ENCODE measurements at regions not wholly inside any gene's neighbourhood (a gene's known extent, or its start where the extent isn't known, plus 50 kb on each side); places are given as distances from the start of the nearest gene placed in this dataset.

DNA sequence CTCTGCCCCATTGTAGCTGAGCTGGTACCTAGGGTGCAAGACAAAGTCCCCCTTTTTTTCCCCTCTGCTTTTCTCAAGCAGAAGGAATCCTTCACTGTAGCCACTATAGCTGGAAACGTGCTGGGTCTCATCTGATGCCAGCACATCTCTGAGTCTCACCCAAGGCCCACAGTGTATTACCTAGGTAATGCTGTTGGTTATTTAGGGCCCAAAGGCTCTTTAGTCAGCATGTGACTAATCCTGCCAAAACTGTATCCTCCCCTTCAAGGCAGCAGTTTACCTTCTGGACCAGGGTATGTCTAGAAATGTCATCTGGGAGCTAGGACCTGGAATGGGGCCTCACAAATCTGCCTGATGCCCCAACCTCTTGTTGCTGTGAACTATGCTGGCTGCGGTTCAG lies 423.4 kb downstream of the NUF2 start:
- no peak for DNase-seq (ENCODE audit: low read depth)

DNA sequence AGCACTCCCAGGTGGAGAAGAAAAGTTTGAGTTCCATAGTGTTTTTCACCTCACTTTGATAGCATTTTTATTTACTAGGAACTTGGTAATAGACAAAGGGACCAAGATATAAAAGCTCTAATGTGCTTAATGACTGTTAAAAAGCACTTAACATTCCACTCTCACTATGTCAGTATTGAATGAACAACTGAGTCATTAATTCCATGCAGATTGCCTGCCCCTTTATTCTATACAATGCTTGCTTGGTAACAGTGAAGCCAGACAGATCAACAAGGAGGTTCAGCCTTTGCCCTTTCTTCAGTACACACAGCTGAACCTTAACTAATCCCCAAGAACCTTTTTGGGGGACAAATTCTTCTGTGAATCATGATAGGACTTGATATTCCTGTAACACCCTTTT lies 425.5 kb downstream of the NUF2 start:
- DNase-seq (ENCODE audit: low read depth), result no peak

GRCh38 chr1:163747855-163748254 lies 426.1 kb downstream of the NUF2 start:
- DNase-seq (ENCODE audit: low read depth), result no peak

GRCh38 chr1:163758977-163759670 lies 437.4 kb downstream of the NUF2 start:
- no peak for DNase-seq (ENCODE audit: low read depth)

- no peak for DNase-seq (ENCODE audit: low read depth)
Measured at GRCh38 chr1:163761898-163762297, 440.1 kb downstream of the NUF2 start.

DNA sequence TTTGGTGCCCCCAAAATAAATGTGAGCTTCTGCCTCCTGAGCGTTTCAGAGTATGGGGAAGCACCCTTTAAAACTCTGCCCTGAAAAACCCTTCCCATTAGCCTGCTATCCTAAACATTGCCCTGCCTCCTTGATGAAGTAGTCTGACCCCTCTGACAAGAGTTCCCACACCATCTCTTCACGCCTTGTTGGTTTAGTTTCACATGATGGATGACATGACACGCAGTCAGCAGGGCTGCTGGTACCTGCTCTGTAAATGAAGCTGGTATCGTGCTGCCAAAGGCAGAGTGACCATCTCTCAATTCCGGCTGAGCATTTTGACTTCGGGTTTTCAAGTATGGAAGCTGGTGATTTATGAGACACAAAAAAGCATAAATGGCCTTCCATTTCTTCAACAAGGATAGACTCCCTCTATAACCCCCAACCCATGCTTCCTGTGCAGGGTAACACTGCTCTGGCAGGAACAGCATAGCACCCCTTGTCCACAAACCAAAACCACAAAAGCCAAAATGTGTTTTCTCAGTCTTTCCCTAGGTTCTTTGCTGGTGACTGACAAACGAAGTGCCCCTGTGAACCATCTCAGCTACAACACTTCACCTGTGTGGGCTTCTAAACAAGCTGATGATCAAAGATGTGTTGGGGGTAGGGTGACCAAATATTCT lies 444.6 kb downstream of the NUF2 start:
- DNase-seq (ENCODE audit: low read depth), result no peak

DNA sequence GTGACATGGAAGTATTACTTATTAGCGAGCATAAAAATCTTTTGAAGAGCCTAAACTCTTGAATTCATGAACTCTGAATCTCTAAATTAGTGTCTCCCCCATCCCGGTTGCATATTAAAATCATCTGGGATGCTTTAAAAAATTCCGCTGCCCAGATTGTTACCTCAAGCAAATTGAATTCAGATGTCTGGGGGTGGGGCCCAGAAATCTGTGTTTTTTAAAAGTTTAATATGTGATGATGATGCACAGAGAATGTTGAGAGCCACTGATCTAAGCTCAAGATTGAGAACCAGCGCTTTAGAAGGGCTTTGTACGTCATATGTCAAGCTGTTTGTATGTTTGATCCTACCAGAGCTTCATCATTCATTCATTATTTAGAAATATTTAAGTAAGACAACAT lies 446.8 kb downstream of the NUF2 start:
- no peak for DNase-seq (ENCODE audit: low read depth)

GRCh38 chr1:163770265-163770664 lies 448.5 kb downstream of the NUF2 start:
- DNase-seq (ENCODE audit: low read depth), result no peak

DNA sequence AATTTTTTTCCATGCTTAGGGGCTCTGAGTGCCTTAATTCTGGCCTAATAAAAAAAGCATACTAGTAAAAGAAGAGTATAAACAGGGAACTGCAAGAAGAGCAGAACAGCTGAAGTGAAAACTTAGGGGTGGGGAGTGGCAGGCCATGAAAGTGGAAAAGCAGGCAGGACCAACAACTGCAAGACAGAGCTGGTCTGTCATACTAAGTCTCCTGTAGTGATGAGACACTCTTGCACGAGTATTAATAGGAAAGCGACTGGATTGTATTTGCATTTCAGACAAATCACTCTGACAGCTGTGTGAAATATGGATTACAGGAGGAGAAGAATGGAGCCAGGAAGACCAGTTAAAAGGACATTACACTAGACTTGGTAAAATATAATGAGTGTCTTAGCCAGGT lies 449.9 kb downstream of the NUF2 start:
- no peak for DNase-seq (ENCODE audit: low read depth)

DNA sequence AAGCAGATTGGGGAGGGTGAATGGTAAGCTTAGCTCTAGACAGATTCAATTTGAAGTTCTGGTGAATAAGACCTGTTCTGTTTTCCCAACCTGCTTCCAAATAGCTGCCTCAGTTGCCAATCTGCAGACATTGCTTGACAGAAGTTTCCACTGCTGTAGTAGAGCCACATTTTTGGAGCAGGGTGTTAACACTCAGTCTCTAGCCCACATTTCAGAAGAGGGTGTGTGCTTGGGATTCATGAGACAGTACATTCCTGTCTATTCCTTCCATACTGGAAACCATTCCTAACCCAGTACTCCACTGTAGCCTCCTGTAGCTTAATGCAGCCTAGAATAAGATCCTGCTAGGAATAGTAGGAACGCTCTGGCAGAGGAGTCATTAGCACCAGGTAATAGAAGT lies 450.5 kb downstream of the NUF2 start:
- DNase-seq (ENCODE audit: low read depth), result no peak

- DNase-seq (ENCODE audit: low read depth), result no peak
Measured at GRCh38 chr1:163773396-163773795, 451.6 kb downstream of the NUF2 start.

- no peak for DNase-seq (ENCODE audit: low read depth)
Measured at GRCh38 chr1:163774401-163774945, 452.7 kb downstream of the NUF2 start.

- DNase-seq (ENCODE audit: low read depth), result no peak
Measured at GRCh38 chr1:163774978-163775620, 453.3 kb downstream of the NUF2 start.

DNA sequence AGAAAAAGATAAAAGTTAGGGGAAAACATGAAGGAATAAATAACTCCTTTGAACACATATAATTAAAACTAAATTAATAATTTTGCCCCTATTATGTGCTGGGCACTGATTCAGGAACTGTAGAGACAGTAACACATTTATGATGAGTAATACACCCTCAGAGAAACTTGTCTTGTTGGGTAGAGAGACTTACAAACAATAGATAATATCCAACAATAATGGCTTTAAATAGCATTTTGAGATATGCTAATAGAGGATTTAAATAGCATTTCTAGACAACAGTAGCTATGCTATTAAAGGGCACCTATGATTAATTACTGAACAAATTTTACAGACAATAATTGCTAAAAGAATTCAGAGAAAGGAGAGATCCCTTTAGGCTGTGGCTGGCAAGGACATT lies 455.5 kb downstream of the NUF2 start:
- no peak for DNase-seq (ENCODE audit: low read depth)

DNA sequence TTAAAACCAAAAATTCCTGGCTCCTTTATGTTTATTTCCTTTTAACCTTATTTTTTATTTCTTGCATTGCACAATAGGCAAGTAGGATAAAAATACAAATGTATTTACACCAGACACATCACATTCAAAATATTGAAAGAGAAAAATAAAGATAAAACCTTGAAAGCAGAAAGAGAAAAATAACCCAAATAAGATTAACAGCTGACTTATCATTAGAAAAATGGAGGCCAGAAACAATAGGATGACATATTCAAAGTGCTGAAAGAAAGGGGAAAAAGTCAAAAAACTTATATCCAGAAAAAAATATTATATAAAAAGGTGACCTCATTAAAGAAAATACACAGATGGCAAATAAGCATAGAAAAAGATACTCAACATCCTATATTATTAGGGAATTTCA lies 459.4 kb downstream of the NUF2 start:
- DNase-seq (ENCODE audit: low read depth), result no peak

GRCh38 chr1:163785868-163786405 lies 464.2 kb downstream of the NUF2 start:
- no peak for DNase-seq (ENCODE audit: low read depth)

- no peak for DNase-seq (ENCODE audit: low read depth)
Measured at GRCh38 chr1:163789911-163790310, 468.2 kb downstream of the NUF2 start.

DNA sequence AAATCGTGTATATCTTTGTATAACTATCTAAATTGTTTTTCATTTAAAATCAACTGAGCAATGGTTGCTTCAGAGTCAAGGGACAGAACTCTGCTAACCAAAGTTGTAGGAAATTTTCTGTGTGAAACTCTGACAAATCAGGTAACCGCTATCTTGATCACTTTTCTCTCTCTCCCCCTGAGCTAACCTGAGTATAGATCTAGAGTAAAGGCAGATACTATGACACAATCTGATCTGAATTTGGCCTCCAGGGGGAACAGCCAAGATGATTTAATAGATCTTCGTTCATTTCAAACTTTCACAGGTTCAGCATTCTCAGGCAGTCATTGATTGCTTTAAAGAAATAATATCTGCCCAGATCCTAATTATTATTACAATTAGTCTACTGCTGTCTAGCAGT lies 472.8 kb downstream of the NUF2 start:
- DNase-seq (ENCODE audit: low read depth), result no peak

DNA sequence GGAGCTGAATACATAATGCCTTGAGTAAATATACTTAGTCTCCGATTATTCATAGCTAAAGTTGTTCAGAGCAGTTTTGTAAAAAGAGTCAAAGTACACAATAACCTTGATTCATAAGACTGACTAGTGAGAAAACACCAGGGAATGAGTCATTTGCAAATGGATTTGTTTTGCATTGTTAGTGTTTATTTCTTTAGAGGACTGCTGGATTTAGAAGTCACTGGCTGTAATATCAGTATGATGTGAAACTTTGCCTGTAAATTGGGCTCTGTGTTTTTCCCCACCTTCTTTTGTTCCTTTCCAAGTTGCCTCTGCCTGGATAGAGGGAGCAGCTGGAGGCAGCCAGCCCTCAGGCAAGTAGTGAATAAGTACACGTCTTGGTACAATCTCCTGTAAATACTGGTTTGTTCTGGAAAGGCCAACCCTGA lies 474.7 kb downstream of the NUF2 start:
- DNase-seq (ENCODE audit: low read depth), result peak; percentile 1

- DNase-seq (ENCODE audit: low read depth), result no peak
Measured at GRCh38 chr1:163797816-163798215, 476.1 kb downstream of the NUF2 start.

DNA sequence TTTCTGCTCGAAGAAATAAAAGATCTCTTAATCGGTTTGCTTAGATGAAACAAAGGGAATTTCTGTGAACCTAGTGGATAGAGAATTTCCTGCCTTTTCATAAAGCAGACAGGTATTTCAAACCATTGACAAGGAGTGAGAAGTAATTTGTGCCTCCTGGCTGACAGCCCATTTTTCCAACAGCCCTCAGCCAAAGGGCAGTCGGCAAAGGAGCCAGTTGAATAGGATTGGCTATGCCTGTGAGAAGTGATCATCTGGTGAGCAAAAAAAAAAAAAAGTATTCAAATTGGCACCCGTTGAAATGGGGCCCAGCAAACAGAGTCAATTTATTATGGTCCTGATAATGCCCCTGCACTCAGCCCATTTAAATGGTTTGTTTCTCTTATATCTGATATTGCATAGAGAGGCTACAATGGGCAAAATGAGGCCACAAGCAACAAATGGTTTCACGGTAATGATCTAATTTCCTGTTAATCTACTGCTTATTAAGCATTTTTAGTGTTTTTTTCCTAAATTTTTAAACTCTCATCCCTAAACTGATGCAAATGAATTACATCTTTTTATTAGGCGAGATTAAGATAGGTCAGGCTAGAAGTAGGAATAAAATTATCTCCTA lies 477.5 kb downstream of the NUF2 start:
- no peak for DNase-seq (ENCODE audit: low read depth)

DNA sequence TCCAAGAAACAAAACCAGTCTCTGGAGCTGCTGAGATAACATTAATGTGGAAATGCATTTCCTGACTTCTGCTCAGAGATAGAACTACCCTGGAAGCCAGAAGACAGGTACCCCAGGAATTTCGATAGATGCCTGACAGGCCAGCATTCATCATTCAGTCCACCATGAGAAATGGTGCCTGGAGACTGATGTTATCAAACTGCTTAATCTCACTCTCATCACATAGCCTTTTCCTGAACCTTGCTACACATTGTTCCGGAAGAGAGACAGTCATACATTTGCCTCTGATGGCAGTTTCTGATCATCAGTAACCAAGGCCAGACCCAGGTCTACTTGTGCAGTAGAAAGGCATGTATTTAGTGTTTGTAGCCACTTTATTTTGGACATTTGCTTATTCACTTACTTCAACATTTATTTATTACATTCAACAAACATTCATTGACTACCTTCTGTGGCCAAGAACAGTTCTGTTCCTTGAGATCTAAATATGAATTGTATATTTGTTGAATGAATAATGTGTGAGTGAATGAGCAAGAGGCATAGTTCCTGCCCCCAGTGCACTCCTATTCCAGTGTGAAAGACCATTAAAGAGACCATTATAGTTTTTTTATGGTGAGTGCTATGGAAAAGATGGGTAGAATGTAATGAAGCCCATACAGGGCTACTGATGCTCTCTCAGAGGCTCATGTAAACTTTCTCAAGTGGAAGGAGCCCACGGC lies 485.7 kb downstream of the NUF2 start:
- no peak for DNase-seq (ENCODE audit: low read depth)

All from amniotic epithelial cell (primary cell).